Activated CD4-positive, CD25-positive, alpha-beta regulatory T cell (primary cell): ENCODE measurements at regions not wholly inside any gene's neighbourhood (a gene's known extent, or its start where the extent isn't known, plus 50 kb on each side); places are given as distances from the start of the nearest gene placed in this dataset.

Experiments
- DNase-seq, 4 experiments: peaks; one replicate each; lab custom pipeline; 2025; lab: John Stamatoyannopoulos, UW

GRCh38 chr2:82674652-82675051, 1784.4 kb downstream of the SUCLG1 start:
- no peak for DNase-seq

GRCh38 chr2:82667491-82667890, 1791.6 kb downstream of the SUCLG1 start:
- no peak for DNase-seq

- DNase-seq = no peak
Measured at GRCh38 chr2:82665691-82666090, 1793.4 kb downstream of the SUCLG1 start.

- no peak for DNase-seq
Measured at GRCh38 chr2:82657106-82657505, 1802.0 kb downstream of the SUCLG1 start.

DNA sequence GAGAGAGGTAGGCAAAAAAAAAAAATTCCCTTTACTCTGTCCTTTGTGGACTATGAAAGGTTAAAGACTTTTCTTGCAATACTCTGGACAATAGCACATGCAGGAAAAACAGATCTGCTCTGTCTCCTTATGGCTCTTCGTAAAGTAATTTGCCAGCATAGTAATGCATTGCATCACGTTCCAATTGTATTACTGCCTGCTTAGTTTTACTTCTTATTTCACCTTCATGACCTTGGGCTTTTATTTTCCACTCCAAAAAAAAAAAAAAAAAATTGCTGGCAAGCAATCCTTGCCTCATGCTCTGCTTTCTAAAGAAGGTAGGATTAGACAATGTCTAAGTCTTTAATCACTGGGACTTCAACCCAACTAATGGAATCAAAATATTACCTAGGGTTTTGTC, 1802.7 kb downstream of the SUCLG1 start:
- no peak for DNase-seq

GRCh38 chr2:82652117-82652516, 1807.0 kb downstream of the SUCLG1 start:
- no peak for DNase-seq

DNA sequence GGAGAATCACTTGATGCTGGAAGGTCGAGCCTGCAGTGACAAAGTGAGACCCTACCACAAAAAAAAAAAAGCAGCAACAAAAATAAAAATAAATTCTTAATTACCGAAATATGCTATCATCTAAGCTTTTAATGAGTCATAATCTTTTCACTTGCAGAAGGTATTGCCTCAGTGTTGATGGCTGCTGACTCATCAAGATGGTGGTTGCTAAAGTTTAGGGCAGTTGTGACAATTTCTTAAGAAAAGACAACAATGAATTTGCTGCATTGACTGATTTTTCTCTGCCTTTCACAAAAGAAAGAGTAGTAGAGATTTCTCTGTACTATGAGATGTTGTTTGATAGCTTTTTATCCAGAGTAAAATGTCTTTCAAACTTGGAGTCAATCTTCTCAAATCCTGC, 1809.0 kb downstream of the SUCLG1 start:
- no peak for DNase-seq

- DNase-seq = no peak
Measured at GRCh38 chr2:82641598-82642180, 1817.4 kb downstream of the SUCLG1 start.

DNA sequence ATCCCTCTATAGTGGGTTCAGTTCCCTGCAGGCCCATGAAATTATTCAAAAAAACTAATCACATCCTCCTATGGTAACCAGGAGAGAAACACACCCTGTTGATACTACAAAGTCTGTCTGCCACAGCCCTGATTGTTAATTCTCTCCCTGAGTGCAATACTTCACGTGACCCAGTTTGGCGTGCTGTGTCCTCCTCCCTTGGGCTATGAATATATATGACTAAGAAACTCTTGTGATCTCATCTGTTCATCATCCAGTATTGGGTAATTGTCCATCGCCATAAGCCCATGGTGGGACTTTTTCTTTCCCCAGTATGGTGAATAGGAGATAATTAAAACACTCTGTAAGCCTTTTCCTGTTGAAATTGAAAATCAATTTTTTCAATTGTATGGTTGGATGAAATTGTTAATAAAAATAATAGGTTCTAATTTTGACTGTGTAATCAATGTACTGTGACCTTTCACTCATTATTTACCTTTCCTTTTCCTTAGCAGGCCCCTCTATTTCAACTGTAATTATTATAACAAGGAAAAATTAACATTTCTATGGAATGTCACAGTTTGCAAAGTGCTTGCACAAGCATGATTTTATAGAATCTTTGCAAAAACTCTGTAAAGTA, 1822.6 kb downstream of the SUCLG1 start:
- DNase-seq = no peak

DNA sequence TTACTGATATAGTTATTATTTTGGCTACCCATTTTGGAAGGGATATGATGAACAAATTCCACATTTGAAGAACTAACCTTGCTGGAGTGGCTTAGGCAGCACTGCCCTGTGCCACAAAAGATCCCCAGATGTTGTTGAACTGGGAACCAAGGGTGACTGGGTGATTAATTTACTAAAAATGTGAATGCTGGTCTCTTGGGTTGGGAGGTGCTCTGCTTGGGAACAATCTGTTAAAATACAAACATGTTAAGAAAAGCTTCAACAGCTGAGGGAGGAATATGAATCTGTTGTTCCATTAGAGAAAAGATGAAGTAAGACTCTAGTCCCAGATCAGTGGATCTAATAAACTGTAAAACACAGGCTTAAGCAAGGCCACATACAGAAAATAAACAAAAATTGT, 1860.1 kb downstream of the SUCLG1 start:
- no peak for DNase-seq

GRCh38 chr2:82596581-82596980, 1862.5 kb downstream of the SUCLG1 start:
- DNase-seq = no peak

DNA sequence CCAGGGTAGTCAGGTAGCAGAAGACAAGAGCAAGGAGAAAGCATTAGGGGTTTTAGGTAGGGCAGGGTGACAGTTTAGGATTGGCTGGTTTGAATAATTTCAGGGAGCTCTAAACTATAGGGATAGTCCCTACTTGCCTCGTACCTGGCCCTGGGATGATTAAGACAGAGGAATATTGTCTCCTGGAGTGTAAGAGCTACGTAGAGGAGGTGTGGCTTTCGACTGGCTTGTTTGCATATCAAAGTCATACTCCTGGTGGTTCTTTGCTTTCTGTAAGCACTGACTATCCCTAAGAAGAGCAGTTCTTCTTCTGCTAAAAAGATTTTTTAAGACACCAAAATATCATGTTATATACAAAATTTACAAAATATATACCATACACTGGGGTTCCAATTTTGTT, 1867.4 kb downstream of the SUCLG1 start:
- DNase-seq = no peak

- no peak for DNase-seq
Measured at GRCh38 chr2:82576656-82577055, 1882.4 kb downstream of the SUCLG1 start.

GRCh38 chr2:82539280-82539621, 1919.8 kb downstream of the SUCLG1 start:
- no peak for DNase-seq

DNA sequence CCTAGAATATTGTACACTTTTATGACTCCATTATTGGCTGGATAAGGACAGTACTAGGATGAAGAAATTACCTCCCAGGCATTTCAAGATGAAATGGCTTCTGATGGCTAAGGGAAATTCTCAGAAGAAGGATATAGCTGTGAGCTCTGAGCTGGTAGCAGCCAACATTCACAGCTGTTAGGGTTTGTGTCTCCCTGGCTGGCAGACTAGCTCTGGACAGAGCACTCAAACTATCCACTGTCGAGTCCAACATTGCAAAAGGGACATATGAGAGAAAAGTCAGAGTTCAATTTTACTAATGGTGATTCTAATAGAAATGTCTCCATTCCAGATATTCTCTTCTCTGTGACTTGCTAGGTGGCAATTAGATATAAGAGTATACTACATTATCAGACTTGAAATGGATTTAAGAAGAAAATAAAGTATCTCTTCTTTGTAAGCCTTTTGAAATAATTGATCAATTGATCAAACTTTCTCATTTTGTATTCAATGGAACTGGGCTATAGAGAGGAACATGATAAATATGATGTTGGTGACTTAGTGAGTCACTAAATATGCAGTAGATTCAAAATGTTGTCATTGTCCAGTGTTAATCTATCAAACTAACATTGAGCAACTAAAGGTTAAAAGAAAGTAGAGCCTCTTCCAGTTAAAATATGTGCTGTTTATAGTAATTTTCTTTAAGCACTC, 1920.3 kb downstream of the SUCLG1 start:
- no peak for DNase-seq

DNA sequence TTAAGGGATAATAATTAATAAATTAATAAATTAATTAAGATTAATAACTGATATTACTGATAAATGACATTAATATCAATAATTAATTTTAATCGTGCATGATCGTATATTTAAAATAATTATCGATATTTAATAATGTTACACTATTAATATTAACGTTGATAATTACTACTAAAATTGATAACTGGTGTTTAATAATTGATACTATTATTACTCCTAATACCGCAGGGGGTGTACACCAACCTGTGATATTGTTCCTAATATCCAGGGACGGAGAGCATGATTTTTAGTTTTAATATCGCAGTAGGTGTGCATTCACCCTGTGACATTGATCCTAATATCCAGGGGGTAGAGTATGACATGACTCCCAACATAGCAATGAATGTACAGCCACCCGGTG, 1930.8 kb downstream of the SUCLG1 start:
- no peak for DNase-seq

DNA sequence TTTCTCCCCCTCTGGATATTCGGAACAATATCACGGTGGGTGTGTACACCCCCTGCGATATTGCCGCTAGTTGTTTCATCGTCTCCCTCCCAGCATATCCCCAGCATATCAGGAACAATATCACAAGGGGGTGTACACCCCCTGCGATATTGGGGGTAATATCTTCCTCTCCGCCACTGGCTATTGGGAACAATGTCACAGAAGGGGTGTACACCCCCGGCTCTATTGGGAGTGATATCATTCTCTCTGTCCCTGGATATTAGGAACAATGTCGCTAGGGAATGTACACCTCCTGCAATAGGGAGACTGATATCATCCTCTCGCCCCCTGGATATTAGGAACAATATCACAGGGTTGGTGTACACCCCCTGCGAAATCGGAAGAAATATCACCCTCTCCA, 1932.0 kb downstream of the SUCLG1 start:
- no peak for DNase-seq

DNA sequence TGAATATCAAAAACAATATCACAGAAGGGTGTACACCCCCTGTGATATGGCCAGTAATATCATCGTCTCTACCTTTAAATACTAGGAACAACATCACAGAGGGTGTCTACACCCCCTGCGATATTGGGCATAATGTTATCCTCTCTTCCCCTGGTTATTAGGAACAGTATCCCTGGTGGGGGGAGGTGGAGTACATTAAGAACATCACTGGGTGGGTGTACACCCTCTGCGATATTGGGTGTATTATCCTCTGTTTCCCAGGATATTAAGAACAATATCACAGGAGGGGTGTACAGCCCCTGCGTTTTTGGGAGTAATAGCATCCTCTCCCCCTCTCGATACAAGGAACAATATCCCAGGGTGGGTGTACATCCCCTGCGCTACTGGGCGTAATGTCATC, 1932.8 kb downstream of the SUCLG1 start:
- DNase-seq = no peak

DNA sequence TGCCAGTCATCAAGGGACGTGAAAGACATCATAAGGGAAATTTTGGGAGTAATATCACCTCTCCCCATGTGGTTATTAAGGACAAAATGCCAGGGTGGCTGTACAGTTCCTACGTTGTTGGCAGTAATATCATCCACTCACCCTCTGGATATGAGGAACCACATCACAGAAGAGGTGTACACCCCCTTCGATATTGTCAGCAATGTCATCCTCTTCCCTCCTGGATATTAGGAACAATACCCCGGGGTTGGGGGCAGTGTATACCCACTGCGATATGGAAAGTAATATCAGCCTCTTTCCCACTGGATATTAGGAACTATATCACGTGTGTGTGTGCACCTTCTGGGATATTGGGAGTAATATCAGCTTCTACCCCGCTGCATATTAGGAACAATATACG, 1933.3 kb downstream of the SUCLG1 start:
- DNase-seq = no peak

DNA sequence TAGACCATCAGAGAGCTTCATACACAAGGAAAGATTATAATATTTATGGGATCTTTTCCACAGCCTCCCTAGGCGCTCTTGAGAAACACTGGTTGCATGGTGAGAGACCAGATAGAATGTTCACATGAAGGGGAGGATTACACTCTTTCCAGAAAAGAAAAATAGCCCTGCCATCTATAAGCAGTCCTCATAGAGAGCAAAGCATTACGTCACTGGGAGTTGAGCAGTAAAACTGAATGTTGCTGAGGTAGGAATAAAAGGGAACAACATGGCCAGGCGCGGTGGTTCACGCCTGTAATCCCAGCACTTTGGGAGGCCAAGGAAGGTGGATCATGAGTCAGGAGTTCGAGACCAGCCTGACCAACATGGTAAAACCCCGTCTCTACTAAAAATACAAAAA, 1934.3 kb downstream of the SUCLG1 start:
- DNase-seq = no peak

- no peak for DNase-seq
Measured at GRCh38 chr2:82511894-82512293, 1947.2 kb downstream of the SUCLG1 start.

DNA sequence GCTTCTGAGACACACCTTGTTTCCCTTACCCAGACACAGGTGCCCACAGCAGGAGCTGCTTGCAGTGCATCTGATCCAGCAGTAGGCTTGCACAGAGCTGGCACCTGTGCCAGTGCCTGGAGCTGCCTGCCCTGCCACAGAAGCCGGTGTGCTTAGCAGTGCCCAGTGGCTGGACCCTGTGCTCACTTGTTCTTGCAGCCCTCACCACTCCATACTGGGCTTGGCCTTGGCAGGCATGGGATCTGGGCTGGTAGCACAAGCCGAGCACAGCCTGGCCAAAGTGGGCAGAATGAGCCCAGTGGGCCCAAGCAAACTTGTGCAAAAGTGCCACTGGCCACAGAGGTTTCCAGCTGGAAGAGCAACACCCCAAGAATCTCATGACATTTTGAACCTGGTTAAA, 1950.4 kb downstream of the SUCLG1 start:
- DNase-seq = no peak

DNA sequence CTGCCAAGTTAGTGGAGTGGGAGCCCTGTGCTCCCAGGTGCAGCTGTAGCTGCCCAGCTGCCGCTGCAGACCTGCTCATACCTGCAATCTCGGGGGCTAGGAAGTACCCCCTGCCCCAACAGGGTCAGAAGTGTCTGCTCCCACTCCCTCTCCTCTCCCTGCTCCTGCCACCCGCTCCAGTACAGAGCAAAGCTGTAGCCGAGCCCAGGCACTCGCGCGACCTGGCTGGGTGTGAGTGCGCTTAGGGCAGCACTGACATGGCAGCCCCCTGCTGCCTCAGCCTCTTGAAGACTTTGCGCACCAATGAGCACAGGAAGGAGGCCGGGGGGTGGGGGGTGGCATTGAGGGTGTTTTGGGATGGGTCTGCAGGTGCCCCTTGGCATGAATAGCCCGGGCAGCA, 1951.4 kb downstream of the SUCLG1 start:
- DNase-seq = no peak

DNA sequence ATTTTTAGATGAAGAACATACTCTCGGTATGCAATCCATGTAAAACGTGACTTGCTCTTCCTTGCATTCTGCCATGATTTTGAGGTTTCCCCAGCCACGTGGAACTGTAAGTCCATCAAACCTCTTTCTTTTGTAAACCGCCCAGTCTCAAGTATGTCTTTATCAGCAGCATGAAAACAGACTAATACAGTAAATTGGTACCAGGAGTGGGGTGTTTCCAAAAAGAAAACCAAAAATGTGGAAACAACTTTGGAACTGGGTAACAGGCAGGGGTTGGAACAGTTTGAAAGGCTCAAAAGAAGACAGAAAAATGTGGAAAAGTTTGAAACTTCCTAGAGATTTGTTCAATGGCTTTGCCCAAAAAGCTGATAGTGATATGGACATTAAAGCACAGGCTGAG, 1957.9 kb downstream of the SUCLG1 start:
- DNase-seq = no peak
